SKM-1 treated with dmso at 0.1 percent for 144 hours (cell line): ENCODE measurements at regions not wholly inside any gene's neighbourhood (a gene's known extent, or its start where the extent isn't known, plus 50 kb on each side); places are given as distances from the start of the nearest gene placed in this dataset.
"Not testable (repeated sequence)": the region's sequence is repeated elsewhere in the genome, so short reads cannot be mapped to it uniquely, and the experiment has no call there.

Experiments used
- DNase-seq: peaks from one replicate; lab custom pipeline; 2025; ENCODE audit not compliant: unreplicated experiment; lab: John Stamatoyannopoulos, UW

- DNase-seq = no peak
Measured at GRCh38 chr5:97918620-97919019, 735.6 kb upstream of the RIOK2 start.

GRCh38 chr5:97919719-97920118 lies 736.7 kb upstream of the RIOK2 start:
- no peak for DNase-seq

GRCh38 chr5:97922776-97923175 lies 739.7 kb upstream of the RIOK2 start:
- no peak for DNase-seq

GRCh38 chr5:97923496-97923895 lies 740.4 kb upstream of the RIOK2 start:
- no peak for DNase-seq

- DNase-seq = no peak
Measured at GRCh38 chr5:97923997-97924396, 741.0 kb upstream of the RIOK2 start.

GRCh38 chr5:97929383-97929782 lies 746.3 kb upstream of the RIOK2 start:
- no peak for DNase-seq

- no peak for DNase-seq
Measured at GRCh38 chr5:97931829-97932228, 748.8 kb upstream of the RIOK2 start.

- DNase-seq = no peak
Measured at GRCh38 chr5:97936231-97936630, 753.2 kb upstream of the RIOK2 start.

- DNase-seq = no peak
Measured at GRCh38 chr5:97937846-97938245, 754.8 kb upstream of the RIOK2 start.

- no peak for DNase-seq
Measured at GRCh38 chr5:97943036-97943435, 760.0 kb upstream of the RIOK2 start.

- no peak for DNase-seq
Measured at GRCh38 chr5:97951139-97951538, 768.1 kb upstream of the RIOK2 start.

- DNase-seq = no peak
Measured at GRCh38 chr5:97955450-97955849, 772.4 kb upstream of the RIOK2 start.

GRCh38 chr5:97967292-97967691 lies 784.2 kb upstream of the RIOK2 start:
- no peak for DNase-seq

GRCh38 chr5:97968346-97968745 lies 785.3 kb upstream of the RIOK2 start:
- no peak for DNase-seq

- DNase-seq = no peak
Measured at GRCh38 chr5:97979740-97980139, 793.7 kb upstream of the RGMB start.

- DNase-seq = no peak
Measured at GRCh38 chr5:97980291-97980690, 793.2 kb upstream of the RGMB start.

- no peak for DNase-seq
Measured at GRCh38 chr5:97986069-97986468, 787.4 kb upstream of the RGMB start.

- no peak for DNase-seq
Measured at GRCh38 chr5:97991236-97991635, 782.2 kb upstream of the RGMB start.

GRCh38 chr5:97998941-97999340 lies 774.5 kb upstream of the RGMB start:
- DNase-seq = no peak

- no peak for DNase-seq
Measured at GRCh38 chr5:98004463-98004862, 769.0 kb upstream of the RGMB start.

- DNase-seq = no peak
Measured at GRCh38 chr5:98016771-98017170, 756.7 kb upstream of the RGMB start.

GRCh38 chr5:98030273-98030672 lies 743.2 kb upstream of the RGMB start:
- not testable (repeated sequence) for DNase-seq

- DNase-seq = not testable (repeated sequence)
Measured at GRCh38 chr5:98031036-98031435, 742.4 kb upstream of the RGMB start.

- DNase-seq = no peak
Measured at GRCh38 chr5:98031496-98031895, 742.0 kb upstream of the RGMB start.
